ENCODE measurements at regions not wholly inside any gene's neighbourhood (a gene's known extent, or its start where the extent isn't known, plus 50 kb on each side); places are given as distances from the start of the nearest gene placed in this dataset.
"Not testable (repeated sequence)": the region's sequence is repeated elsewhere in the genome, so short reads cannot be mapped to it uniquely, and the experiment has no call there.

GRCh38 chr15:66968806-66969596 lies 96.4 kb upstream of the SMAD3 start:
- DNase-seq, result no peak

GRCh38 chr15:66974131-66974530 lies 91.3 kb upstream of the SMAD3 start:
- not testable (repeated sequence) for DNase-seq

GRCh38 chr15:66976106-66976640 lies 89.2 kb upstream of the SMAD3 start:
- not testable (repeated sequence) for DNase-seq

- not testable (repeated sequence) for DNase-seq
Measured at GRCh38 chr15:66980326-66980725, 85.1 kb upstream of the SMAD3 start.

GRCh38 chr15:66981771-66982170 lies 83.6 kb upstream of the SMAD3 start:
- no peak for DNase-seq

GRCh38 chr15:66982250-66982649 lies 83.2 kb upstream of the SMAD3 start:
- DNase-seq, result no peak

- no peak for DNase-seq
Measured at GRCh38 chr15:66982816-66983215, 82.6 kb upstream of the SMAD3 start.

- DNase-seq, result no peak
Measured at GRCh38 chr15:66985653-66986052, 79.7 kb upstream of the SMAD3 start.

GRCh38 chr15:66986951-66987350 lies 78.5 kb upstream of the SMAD3 start:
- DNase-seq, result no peak

- DNase-seq, result no peak
Measured at GRCh38 chr15:66993090-66993489, 72.3 kb upstream of the SMAD3 start.

GRCh38 chr15:66993874-66994696 lies 71.3 kb upstream of the SMAD3 start:
- no peak for DNase-seq

- no peak for DNase-seq
Measured at GRCh38 chr15:66994927-66995656, 70.3 kb upstream of the SMAD3 start.

GRCh38 chr15:66996094-66996493 lies 69.3 kb upstream of the SMAD3 start:
- DNase-seq, result no peak

- DNase-seq, result no peak
Measured at GRCh38 chr15:66997212-66997611, 68.2 kb upstream of the SMAD3 start.

GRCh38 chr15:66998234-66998633 lies 67.2 kb upstream of the SMAD3 start:
- DNase-seq, result not testable (repeated sequence)

- DNase-seq, result no peak
Measured at GRCh38 chr15:66999046-66999968, 66.1 kb upstream of the SMAD3 start.

GRCh38 chr15:67000896-67001295 lies 64.5 kb upstream of the SMAD3 start:
- no peak for DNase-seq

GRCh38 chr15:67002368-67002767 lies 63.0 kb upstream of the SMAD3 start:
- DNase-seq, result no peak

GRCh38 chr15:67003586-67003985 lies 61.8 kb upstream of the SMAD3 start:
- no peak for DNase-seq

GRCh38 chr15:67004142-67004541 lies 61.3 kb upstream of the SMAD3 start:
- no peak for DNase-seq

- no peak for DNase-seq
Measured at GRCh38 chr15:67005294-67005996, 60.0 kb upstream of the SMAD3 start.

Data from GDM1 (cell line).